Body of pancreas (tissue), 4 donors: ENCODE measurements at regions not wholly inside any gene's neighbourhood (a gene's known extent, or its start where the extent isn't known, plus 50 kb on each side); places are given as distances from the start of the nearest gene placed in this dataset.

ENCODE experiments used
- CTCF ChIP-seq, 7 experiments: fragments of 450-650 bp in 4 of 7; fragments of 200-600 bp in 3 of 7; sonication (generic) in 3 of 7; IDR thresholded peaks; one replicate each; pipeline ENCODE4 v1.5.1; 2016 to 2019; ENCODE audit warnings: antibody characterized with exemption in 7 of 7
- POLR2A ChIP-seq, 3 donors: fragments of 450-650 bp; IDR thresholded peaks; one replicate each; pipeline ENCODE4 v1.6.1; 2016; ENCODE audit warnings: antibody characterized with exemption in 3 of 3, mild to moderate bottlenecking in 2 of 3

- TF ChIP-seq CTCF (IDR thresholded peaks at IDR 0.05): no peak
- no peak for TF ChIP-seq POLR2A (IDR thresholded peaks at IDR 0.05)
These were observed 156.5 kb downstream of the ARL6IP6 start for GRCh38 chr2:152874955-152875354.
